ENCODE measurements at regions not wholly inside any gene's neighbourhood (a gene's known extent, or its start where the extent isn't known, plus 50 kb on each side); places are given as distances from the start of the nearest gene placed in this dataset.

- TF ChIP-seq JUN (IDR thresholded peaks at IDR 0.05; ENCODE audit: low read depth, low read length) (no peak), CHD2 (IDR thresholded peaks at IDR 0.05; ENCODE audit: low read length) (no peak), ZNF274 (IDR thresholded peaks at IDR 0.05; ENCODE audit: borderline replicate concordance, extremely low read depth, low read length) (no peak)
Observed at GRCh38 chr12:115377779-115378178, 693.8 kb upstream of the TBX3 start (continued).

Data from H1 (cell line).